ENCODE measurements at regions not wholly inside any gene's neighbourhood (a gene's known extent, or its start where the extent isn't known, plus 50 kb on each side); places are given as distances from the start of the nearest gene placed in this dataset.

DNA sequence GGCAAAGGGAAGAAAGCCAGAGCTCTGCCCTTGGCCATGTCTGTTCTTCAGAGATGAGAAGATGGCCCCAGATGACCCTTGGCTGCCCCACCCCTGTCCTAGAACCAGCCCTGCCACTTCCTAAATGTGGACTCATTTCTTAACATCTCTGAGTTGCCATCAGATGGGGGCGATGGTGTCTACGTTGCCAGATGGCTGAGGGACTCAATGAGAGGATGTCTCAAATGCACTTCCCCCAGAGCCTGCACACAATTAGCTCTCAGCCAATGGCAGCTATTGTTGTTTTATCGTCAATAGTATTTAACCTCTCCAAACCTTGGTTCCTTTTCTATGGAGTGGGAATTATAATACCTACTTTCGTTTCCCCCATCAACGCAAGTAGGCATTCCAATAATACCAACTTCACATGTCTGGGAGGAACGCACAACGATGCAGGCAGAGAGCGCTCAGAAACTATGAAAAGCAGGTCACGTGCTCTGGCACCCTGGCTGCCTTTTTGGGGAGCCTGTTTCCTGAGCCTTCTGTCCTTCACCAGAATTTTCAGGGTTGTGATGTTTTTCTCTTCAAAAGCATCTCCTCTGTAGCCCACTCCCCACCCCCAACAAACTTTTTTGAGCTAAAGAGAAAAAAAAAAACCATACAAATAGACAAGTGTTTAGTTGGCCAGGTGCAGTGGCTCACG, 100.3 kb downstream of the MCFD2 start:
- ChIA-PET CTCF (interaction anchor here (0.7 kb wide), 1 partner anchor 246 kb away, joined by 3 read pairs; no protein-coding TSS in a partner anchor), POLR2A (no interaction called here)
- no peak for ATAC-seq
- Mint-ChIP-seq H3K9me3 (ENCODE audit: insufficient read depth) (no peaks in the 10 kb centered on the region), H3K27me3 (ENCODE audit: low read depth) (peaks cover 11% of the 10 kb centered on the region), H3K36me3 (ENCODE audit: low read depth) (no peaks in the 10 kb centered on the region), H3K4me3 (no peak overlapping the region), H3K27ac (no peak overlapping the region), H3K4me1 (ENCODE audit: low read depth) (no peaks in the 10 kb centered on the region)
- no peak for DNase-seq

DNA sequence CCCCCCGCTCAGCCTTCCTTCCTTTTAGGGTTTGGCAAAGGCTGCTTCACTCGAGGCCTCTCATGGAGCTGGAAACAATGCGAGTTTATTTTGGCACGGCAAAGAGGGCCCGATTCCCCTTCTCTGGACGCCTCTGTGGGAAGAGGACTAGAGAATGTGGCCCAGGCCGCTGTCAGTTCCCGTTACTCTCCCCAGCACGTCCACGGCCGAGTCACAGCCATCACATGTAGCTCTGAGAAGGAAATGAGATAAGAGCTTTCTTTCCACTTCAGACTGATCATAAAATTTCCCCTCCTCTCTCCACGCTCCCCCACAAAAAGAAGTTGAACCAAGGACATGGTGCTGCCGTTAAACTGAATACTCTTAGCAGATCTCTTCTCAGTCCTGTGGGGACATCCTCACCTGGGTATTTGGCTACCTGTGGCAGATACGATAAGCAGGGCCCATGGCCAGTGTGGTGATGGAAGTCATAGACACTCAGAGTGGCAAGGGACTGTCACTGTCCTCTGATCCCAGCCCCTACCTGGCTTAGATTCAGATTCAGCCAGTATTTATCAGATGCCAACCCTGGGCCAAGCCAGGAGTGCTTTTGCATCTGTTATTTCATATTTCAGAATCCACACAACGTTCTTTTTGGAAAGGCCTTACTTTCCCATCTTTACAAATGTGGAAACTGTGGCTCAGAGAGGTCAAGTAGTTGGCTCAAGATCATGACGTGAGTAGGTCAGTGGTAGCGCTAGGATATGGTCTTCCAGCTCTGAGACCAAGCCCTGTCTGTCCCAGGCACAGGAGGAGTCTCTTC, 101.2 kb downstream of the MCFD2 start:
- H3K9me3 Mint-ChIP-seq (ENCODE audit: insufficient read depth) = no peaks in the 10 kb centered on the region

GRCh38 chr2:46813680-46814079, 101.9 kb downstream of the MCFD2 start:
- Mint-ChIP-seq H3K27ac (no peak overlapping the region), H3K4me3 (no peak overlapping the region), H3K4me1 (ENCODE audit: low read depth) (no peaks in the 10 kb centered on the region), H3K36me3 (ENCODE audit: low read depth) (no peaks in the 10 kb centered on the region), H3K9me3 (ENCODE audit: insufficient read depth) (no peaks in the 10 kb centered on the region), H3K27me3 (ENCODE audit: low read depth) (peaks cover 14% of the 10 kb centered on the region)
- ATAC-seq (no peak), DNase-seq (no peak)
- POLR2A ChIA-PET = interaction anchor here (1.0 kb wide), 1 partner anchor 59 kb away, joined by 3 read pairs; no protein-coding TSS in a partner anchor
- CTCF ChIA-PET = no interaction called here

More for the DNA sequence above, 101.2 kb downstream of the MCFD2 start:
- Mint-ChIP-seq H3K4me1 (ENCODE audit: low read depth) (no peaks in the 10 kb centered on the region), H3K36me3 (ENCODE audit: low read depth) (no peaks in the 10 kb centered on the region), H3K4me3 (no peak overlapping the region), H3K27me3 (ENCODE audit: low read depth) (peaks cover 13% of the 10 kb centered on the region), H3K27ac (no peak overlapping the region)
- DNase-seq (peak; percentile 13), ATAC-seq (no peak)
- ChIA-PET POLR2A (interaction anchor here (1.0 kb wide), 1 partner anchor 58 kb away, joined by 3 read pairs; no protein-coding TSS in a partner anchor), CTCF (no interaction called here)

DNA sequence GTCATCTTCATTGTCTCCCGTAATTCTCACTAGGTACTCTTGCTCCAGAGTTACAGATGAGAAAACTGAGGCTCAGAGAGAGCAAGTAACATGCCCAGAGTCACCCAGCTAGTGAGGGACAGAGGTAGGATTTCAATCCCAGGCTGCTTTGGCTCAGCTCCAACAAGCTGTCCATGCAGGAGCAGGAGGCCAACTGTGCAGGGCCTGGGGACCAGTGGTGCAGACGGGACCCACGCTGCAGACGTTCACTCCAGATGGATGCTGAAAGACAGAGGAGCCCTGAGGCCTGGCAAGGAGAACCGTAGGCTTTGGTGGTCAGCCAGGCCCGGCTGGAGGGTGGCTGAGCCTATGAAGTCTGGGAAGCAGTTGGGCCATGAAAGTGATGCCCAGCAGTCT, 102.6 kb downstream of the MCFD2 start:
- POLR2A ChIA-PET = no interaction called here
- Mint-ChIP-seq H3K9me3 (ENCODE audit: insufficient read depth) (no peaks in the 10 kb centered on the region), H3K27me3 (ENCODE audit: low read depth) (peaks cover 15% of the 10 kb centered on the region), H3K36me3 (ENCODE audit: low read depth) (no peaks in the 10 kb centered on the region), H3K27ac (no peak overlapping the region), H3K4me1 (ENCODE audit: low read depth) (no peaks in the 10 kb centered on the region), H3K4me3 (no peak overlapping the region)
- CTCF ChIA-PET = no interaction called here
- ATAC-seq (no peak), DNase-seq (peak; percentile 9)

Measured in activated CD8-positive, alpha-beta T cell treated with anti-CD3 and anti-CD28 coated beads, Interleukin-2, amount 10 ng/mL, durations not matched to agents 7 days and 5 days (primary cell).